Loucy (cell line): ENCODE measurements at regions not wholly inside any gene's neighbourhood (a gene's known extent, or its start where the extent isn't known, plus 50 kb on each side); places are given as distances from the start of the nearest gene placed in this dataset.

ENCODE experiments used
- EZH2phosphoT487 ChIP-seq: fragments of 200-600 bp; IDR thresholded peaks from 2 replicates; pipeline ENCODE4 v1.6.1; 2018; ENCODE audit warnings: antibody characterized with exemption, mild to moderate bottlenecking, moderate library complexity, borderline replicate concordance
- TF ChIP-seq, protein P1 (sequence below): fragments of 200-600 bp; sonication (generic); conservative IDR thresholded peaks from 2 replicates; pipeline ENCODE4 v1.5.1; 2014; ENCODE audit warnings: mild to moderate bottlenecking, antibody characterized with exemption, low read length

DNA sequence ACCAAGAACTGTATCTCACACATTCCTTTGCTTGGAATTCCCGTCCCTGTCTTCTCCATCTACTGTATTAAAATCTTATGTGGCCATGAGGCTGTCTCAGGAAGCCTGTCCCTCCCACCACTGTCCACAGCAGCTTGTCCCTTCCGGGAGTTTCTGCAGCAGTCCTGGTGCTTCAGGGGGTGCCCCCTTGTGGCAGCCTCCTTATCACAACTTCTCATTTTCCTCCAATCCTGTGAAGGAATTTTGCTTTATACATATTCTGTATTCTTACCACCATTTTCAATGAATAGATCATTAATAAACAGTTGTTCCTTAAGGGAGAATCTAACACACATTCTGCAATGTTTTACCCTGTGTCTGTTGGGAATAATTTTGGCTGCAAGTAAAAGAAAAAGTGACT, 220.4 kb upstream of the RAG2 start:
- TF ChIP-seq, protein P1, sequence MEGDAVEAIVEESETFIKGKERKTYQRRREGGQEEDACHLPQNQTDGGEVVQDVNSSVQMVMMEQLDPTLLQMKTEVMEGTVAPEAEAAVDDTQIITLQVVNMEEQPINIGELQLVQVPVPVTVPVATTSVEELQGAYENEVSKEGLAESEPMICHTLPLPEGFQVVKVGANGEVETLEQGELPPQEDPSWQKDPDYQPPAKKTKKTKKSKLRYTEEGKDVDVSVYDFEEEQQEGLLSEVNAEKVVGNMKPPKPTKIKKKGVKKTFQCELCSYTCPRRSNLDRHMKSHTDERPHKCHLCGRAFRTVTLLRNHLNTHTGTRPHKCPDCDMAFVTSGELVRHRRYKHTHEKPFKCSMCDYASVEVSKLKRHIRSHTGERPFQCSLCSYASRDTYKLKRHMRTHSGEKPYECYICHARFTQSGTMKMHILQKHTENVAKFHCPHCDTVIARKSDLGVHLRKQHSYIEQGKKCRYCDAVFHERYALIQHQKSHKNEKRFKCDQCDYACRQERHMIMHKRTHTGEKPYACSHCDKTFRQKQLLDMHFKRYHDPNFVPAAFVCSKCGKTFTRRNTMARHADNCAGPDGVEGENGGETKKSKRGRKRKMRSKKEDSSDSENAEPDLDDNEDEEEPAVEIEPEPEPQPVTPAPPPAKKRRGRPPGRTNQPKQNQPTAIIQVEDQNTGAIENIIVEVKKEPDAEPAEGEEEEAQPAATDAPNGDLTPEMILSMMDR = peak; percentile 75
- no peak for TF ChIP-seq EZH2phosphoT487
